Stimulated activated naive B cell treated with anti-CD40 and anti-IgM and Interleukin-4, amounts not matched to agents 10 μg/mL and 1 μg/mL and 100 μg/mL, for 72 hours (primary cell): ENCODE measurements at regions not wholly inside any gene's neighbourhood (a gene's known extent, or its start where the extent isn't known, plus 50 kb on each side); places are given as distances from the start of the nearest gene placed in this dataset.

ENCODE experiments used
- ATAC-seq, 2 donors: fragments of 150-1000 bp; cut with Tn5 transposase; replicated peaks; 2 replicates each; pipeline ENCODE4 v1.10.0; 2021; ENCODE audit warnings: moderate library complexity in 1 of 2
- DNase-seq: peaks from one replicate; pipeline ENCODE4 v3.0.0; 2021
- H3K27ac Mint-ChIP-seq: one replicate; pipeline ENCODE4 v1.8.0; 2022; ENCODE audit warnings: mild to moderate bottlenecking, mixed read lengths
- H3K27me3 Mint-ChIP-seq, 2 donors: one replicate each; pipeline ENCODE4 v1.8.0; 2022; ENCODE audit warnings: mixed read lengths in 2 of 2
- H3K36me3 Mint-ChIP-seq, 2 donors: one replicate each; pipeline ENCODE4 v1.8.0; 2022; ENCODE audit warnings: mixed read lengths in 2 of 2, mild to moderate bottlenecking in 1 of 2
- H3K4me1 Mint-ChIP-seq, 2 donors: one replicate each; pipeline ENCODE4 v1.8.0; 2022; ENCODE audit warnings: mixed read lengths in 2 of 2, mild to moderate bottlenecking in 1 of 2
- H3K4me3 Mint-ChIP-seq, 2 donors: one replicate each; pipeline ENCODE4 v1.8.0; 2022; ENCODE audit warnings: mild to moderate bottlenecking in 2 of 2, mixed read lengths in 2 of 2, moderate library complexity in 1 of 2
- H3K9me3 Mint-ChIP-seq, 2 donors: one replicate each; pipeline ENCODE4 v1.8.0; 2022; ENCODE audit warnings: mixed read lengths in 2 of 2, mild to moderate bottlenecking in 1 of 2

- Mint-ChIP-seq H3K27me3 (peaks cover 0 to 4% of the 10 kb centered on the region in 2 donors), H3K4me1 (peaks cover 3 to 6% of the 10 kb centered on the region in 2 donors), H3K9me3 (no peaks in the 10 kb centered on the region), H3K27ac (no peak overlapping the region), H3K4me3 (no peak overlapping the region), H3K36me3 (no peaks in the 10 kb centered on the region)
- ATAC-seq (no peak), DNase-seq (no peak)
Observed at GRCh38 chrX:38899650-38900049, 98.4 kb downstream of the MID1IP1 start.

- no peaks in the 10 kb centered on the region for H3K36me3 Mint-ChIP-seq
- H3K9me3 Mint-ChIP-seq = no peaks in the 10 kb centered on the region
- no peak overlapping the region for H3K27ac Mint-ChIP-seq
- DNase-seq = no peak
- peaks cover 0 to 4% of the 10 kb centered on the region in 2 donors for H3K27me3 Mint-ChIP-seq
- ATAC-seq = no peak
- no peak overlapping the region for H3K4me3 Mint-ChIP-seq
- H3K4me1 Mint-ChIP-seq = peaks cover 5 to 6% of the 10 kb centered on the region in 2 donors
Observed at GRCh38 chrX:38900719-38901118, 99.5 kb downstream of the MID1IP1 start.

GRCh38 chrX:38902972-38903492 is 101.8 kb downstream of the MID1IP1 start:
- H3K9me3 Mint-ChIP-seq = no peaks in the 10 kb centered on the region
- no peaks in the 10 kb centered on the region for H3K36me3 Mint-ChIP-seq
- H3K4me3 Mint-ChIP-seq = no peak overlapping the region
- H3K4me1 Mint-ChIP-seq = peaks cover 5 to 6% of the 10 kb centered on the region in 2 donors
- H3K27ac Mint-ChIP-seq = no peak overlapping the region
- peaks cover 0 to 4% of the 10 kb centered on the region in 2 donors for H3K27me3 Mint-ChIP-seq
- ATAC-seq (no peak), DNase-seq (no peak)

GRCh38 chrX:38916801-38917200 is 115.5 kb downstream of the MID1IP1 start:
- peaks cover 0 to 11% of the 10 kb centered on the region in 2 donors for H3K4me1 Mint-ChIP-seq
- H3K4me3 Mint-ChIP-seq = no peak overlapping the region
- no peaks in the 10 kb centered on the region for H3K27me3 Mint-ChIP-seq
- no peaks in the 10 kb centered on the region for H3K36me3 Mint-ChIP-seq
- ATAC-seq (peak in 1 of 2 donors; percentile 23), DNase-seq (no peak)
- no peak overlapping the region for H3K27ac Mint-ChIP-seq
- peaks cover 4 to 5% of the 10 kb centered on the region in 2 donors for H3K9me3 Mint-ChIP-seq

GRCh38 chrX:38917954-38918353 is 116.7 kb downstream of the MID1IP1 start:
- no peak for ATAC-seq

GRCh38 chrX:38919202-38919601 is 117.9 kb downstream of the MID1IP1 start:
- DNase-seq = no peak
- H3K27ac Mint-ChIP-seq = no peak overlapping the region
- no peaks in the 10 kb centered on the region for H3K27me3 Mint-ChIP-seq
- H3K4me3 Mint-ChIP-seq = no peak overlapping the region
- ATAC-seq = no peak
- H3K9me3 Mint-ChIP-seq = peaks cover under 1% of the 10 kb centered on the region in 2 donors
- no peaks in the 10 kb centered on the region for H3K36me3 Mint-ChIP-seq
- H3K4me1 Mint-ChIP-seq = peaks cover 0 to 11% of the 10 kb centered on the region in 2 donors

More at GRCh38 chrX:38917954-38918353, 116.7 kb downstream of the MID1IP1 start:
- no peak for DNase-seq
- Mint-ChIP-seq H3K4me1 (peaks cover 0 to 11% of the 10 kb centered on the region in 2 donors), H3K27me3 (no peaks in the 10 kb centered on the region), H3K4me3 (no peak overlapping the region), H3K27ac (no peak overlapping the region), H3K36me3 (no peaks in the 10 kb centered on the region), H3K9me3 (peaks cover 4 to 5% of the 10 kb centered on the region in 2 donors)

- Mint-ChIP-seq H3K4me3 (no peak overlapping the region), H3K27me3 (no peaks in the 10 kb centered on the region)
Observed at GRCh38 chrX:38919853-38920528, 118.7 kb downstream of the MID1IP1 start.

GRCh38 chrX:38923451-38923969 is 122.3 kb downstream of the MID1IP1 start:
- H3K4me1 Mint-ChIP-seq = no peaks in the 10 kb centered on the region
- DNase-seq (no peak), ATAC-seq (peak; percentile 59 to 63)
- H3K27me3 Mint-ChIP-seq = no peaks in the 10 kb centered on the region
- H3K36me3 Mint-ChIP-seq = no peaks in the 10 kb centered on the region
- peaks cover 0 to 1% of the 10 kb centered on the region in 2 donors for H3K9me3 Mint-ChIP-seq
- H3K4me3 Mint-ChIP-seq = no peak overlapping the region
- H3K27ac Mint-ChIP-seq = no peak overlapping the region

More at GRCh38 chrX:38919853-38920528, 118.7 kb downstream of the MID1IP1 start:
- no peak for DNase-seq
- Mint-ChIP-seq H3K9me3 (peaks cover 0 to 1% of the 10 kb centered on the region in 2 donors), H3K27ac (no peak overlapping the region), H3K4me1 (peaks cover 0 to 11% of the 10 kb centered on the region in 2 donors), H3K36me3 (no peaks in the 10 kb centered on the region)
- ATAC-seq = no peak

- peaks cover 0 to 1% of the 10 kb centered on the region in 2 donors for H3K9me3 Mint-ChIP-seq
- H3K27me3 Mint-ChIP-seq = no peaks in the 10 kb centered on the region
- H3K27ac Mint-ChIP-seq = no peak overlapping the region
- ATAC-seq (no peak), DNase-seq (no peak)
- H3K36me3 Mint-ChIP-seq = no peaks in the 10 kb centered on the region
- H3K4me3 Mint-ChIP-seq = no peak overlapping the region
- H3K4me1 Mint-ChIP-seq = no peaks in the 10 kb centered on the region
Observed at GRCh38 chrX:38927592-38927991, 126.3 kb downstream of the MID1IP1 start.

- DNase-seq (no peak), ATAC-seq (no peak)
- Mint-ChIP-seq H3K27ac (no peak overlapping the region), H3K4me1 (no peaks in the 10 kb centered on the region), H3K36me3 (no peaks in the 10 kb centered on the region), H3K9me3 (no peaks in the 10 kb centered on the region), H3K4me3 (no peak overlapping the region), H3K27me3 (no peaks in the 10 kb centered on the region)
Observed at GRCh38 chrX:38929966-38930421, 128.7 kb downstream of the MID1IP1 start.

- no peak for ATAC-seq
- no peak for DNase-seq
- Mint-ChIP-seq H3K4me1 (no peaks in the 10 kb centered on the region), H3K9me3 (no peaks in the 10 kb centered on the region), H3K27ac (no peak overlapping the region), H3K4me3 (no peak overlapping the region), H3K27me3 (no peaks in the 10 kb centered on the region), H3K36me3 (no peaks in the 10 kb centered on the region)
Observed at GRCh38 chrX:38930474-38930873, 129.2 kb downstream of the MID1IP1 start.

GRCh38 chrX:38935561-38935960 is 134.3 kb downstream of the MID1IP1 start:
- peak; percentile 47 to 51 for ATAC-seq
- Mint-ChIP-seq H3K36me3 (no peaks in the 10 kb centered on the region), H3K27ac (no peak overlapping the region), H3K27me3 (no peaks in the 10 kb centered on the region), H3K4me3 (no peak overlapping the region), H3K9me3 (no peaks in the 10 kb centered on the region), H3K4me1 (no peaks in the 10 kb centered on the region)
- no peak for DNase-seq

GRCh38 chrX:38937400-38937799 is 136.1 kb downstream of the MID1IP1 start:
- H3K27me3 Mint-ChIP-seq = no peaks in the 10 kb centered on the region
- H3K36me3 Mint-ChIP-seq = no peaks in the 10 kb centered on the region
- no peaks in the 10 kb centered on the region for H3K9me3 Mint-ChIP-seq
- DNase-seq = no peak
- H3K4me3 Mint-ChIP-seq = no peak overlapping the region
- no peaks in the 10 kb centered on the region for H3K4me1 Mint-ChIP-seq
- no peak overlapping the region for H3K27ac Mint-ChIP-seq
- no peak for ATAC-seq

GRCh38 chrX:38937926-38938325 is 136.7 kb downstream of the MID1IP1 start:
- H3K4me3 Mint-ChIP-seq = no peak overlapping the region
- H3K36me3 Mint-ChIP-seq = peaks cover 3 to 4% of the 10 kb centered on the region in 2 donors
- DNase-seq (no peak), ATAC-seq (no peak)
- H3K27me3 Mint-ChIP-seq = no peaks in the 10 kb centered on the region
- peaks cover 1 to 4% of the 10 kb centered on the region in 2 donors for H3K9me3 Mint-ChIP-seq
- H3K4me1 Mint-ChIP-seq = no peaks in the 10 kb centered on the region
- no peak overlapping the region for H3K27ac Mint-ChIP-seq

GRCh38 chrX:38939067-38939466 is 137.8 kb downstream of the MID1IP1 start:
- Mint-ChIP-seq H3K4me3 (no peak overlapping the region), H3K4me1 (no peaks in the 10 kb centered on the region), H3K9me3 (peaks cover 2 to 5% of the 10 kb centered on the region in 2 donors), H3K36me3 (peaks cover 3 to 4% of the 10 kb centered on the region in 2 donors), H3K27ac (no peak overlapping the region), H3K27me3 (no peaks in the 10 kb centered on the region)
- ATAC-seq = no peak
- no peak for DNase-seq
